Karpas-422 (cell line): ENCODE measurements at regions not wholly inside any gene's neighbourhood (a gene's known extent, or its start where the extent isn't known, plus 50 kb on each side); places are given as distances from the start of the nearest gene placed in this dataset.

ENCODE experiments used
- DNase-seq: peaks from one replicate; pipeline ENCODE4 v3.0.0-alpha.2; 2015
- H2AFZ ChIP-seq: fragments of 200-600 bp; sonication (generic); 2 replicates; pipeline ENCODE4 v1.6.1; 2014; ENCODE audit warnings: antibody characterized with exemption, low read length, mixed read lengths
- H3K27ac ChIP-seq: fragments of 200-600 bp; sonication (generic); 2 replicates; pipeline ENCODE4 v1.5.1; 2014; ENCODE audit warnings: mild to moderate bottlenecking, low read length, moderate library complexity
- H3K27me3 ChIP-seq: fragments of 200-600 bp; sonication (generic); 2 replicates; pipeline ENCODE4 v1.6.1; 2014; ENCODE audit warnings: low read length, mixed read lengths
- H3K36me3 ChIP-seq: fragments of 200-600 bp; sonication (generic); 2 replicates; pipeline ENCODE4 v1.6.1; 2014; ENCODE audit warnings: low read length, mixed read lengths; ENCODE audit not compliant: insufficient read depth
- H3K4me1 ChIP-seq: fragments of 200-600 bp; sonication (generic); 2 replicates; pipeline ENCODE4 v1.6.1; 2014; ENCODE audit warnings: mild to moderate bottlenecking, low read length, mixed read lengths
- H3K4me2 ChIP-seq: fragments of 200-600 bp; sonication (generic); 2 replicates; pipeline ENCODE4 v1.6.1; 2014; ENCODE audit warnings: low read length, low read depth, mild to moderate bottlenecking; ENCODE audit not compliant: poor library complexity, severe bottlenecking
- H3K4me3 ChIP-seq: fragments of 200-600 bp; sonication (generic); 2 replicates; pipeline ENCODE4 v1.5.1; 2014; ENCODE audit warnings: mild to moderate bottlenecking, antibody characterized with exemption, low read length, mixed read lengths
- H3K79me2 ChIP-seq: fragments of 200-600 bp; sonication (generic); 2 replicates; pipeline ENCODE4 v1.6.1; 2014; ENCODE audit warnings: mild to moderate bottlenecking, low read length, mixed read lengths
- H3K9ac ChIP-seq: fragments of 200-600 bp; sonication (generic); 2 replicates; pipeline ENCODE4 v1.6.0; 2014; ENCODE audit warnings: low read length
- H3K9me2 ChIP-seq: fragments of 200-600 bp; sonication (generic), shearing (Covaris generic); replicated peaks from 2 replicates; pipeline ENCODE4 v1.6.0; 2014; ENCODE audit warnings: mild to moderate bottlenecking, low read length, moderate library complexity; ENCODE audit not compliant: insufficient read depth
- H3K9me3 ChIP-seq: fragments of 300-700, 200-600 bp; sonication (generic); 2 replicates; pipeline ENCODE4 v1.6.1; 2014; ENCODE audit warnings: low read length, mixed read lengths
- H4K20me1 ChIP-seq: fragments of 200-600 bp; sonication (generic); 2 replicates; pipeline ENCODE4 v1.6.1; 2014; ENCODE audit warnings: mild to moderate bottlenecking, antibody characterized with exemption, low read length, low read depth; ENCODE audit not compliant: insufficient read depth

DNA sequence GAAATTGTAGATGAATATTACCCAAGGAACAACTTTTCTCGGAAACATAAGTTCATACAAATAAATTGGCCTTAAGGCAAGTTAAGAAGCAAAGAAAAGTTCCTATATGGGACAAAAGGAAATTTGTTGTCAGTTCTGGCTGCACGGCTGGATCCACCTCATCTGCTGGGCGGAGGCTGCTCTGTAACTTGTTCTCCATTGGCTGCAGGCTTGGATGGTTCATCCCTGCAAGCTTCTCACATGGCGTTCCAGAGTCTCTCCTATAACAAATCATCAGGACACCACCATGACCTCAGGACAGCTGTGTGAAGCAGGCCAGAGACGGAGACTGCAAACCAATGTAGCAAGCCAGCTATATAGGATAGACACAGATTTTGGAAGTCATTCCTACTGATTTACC is 81.4 kb upstream of the DAB2 start:
- Histone ChIP-seq H3K9me3 (no peaks in the 10 kb centered on the region), H3K9me2 (no peaks in the 10 kb centered on the region)

DNA sequence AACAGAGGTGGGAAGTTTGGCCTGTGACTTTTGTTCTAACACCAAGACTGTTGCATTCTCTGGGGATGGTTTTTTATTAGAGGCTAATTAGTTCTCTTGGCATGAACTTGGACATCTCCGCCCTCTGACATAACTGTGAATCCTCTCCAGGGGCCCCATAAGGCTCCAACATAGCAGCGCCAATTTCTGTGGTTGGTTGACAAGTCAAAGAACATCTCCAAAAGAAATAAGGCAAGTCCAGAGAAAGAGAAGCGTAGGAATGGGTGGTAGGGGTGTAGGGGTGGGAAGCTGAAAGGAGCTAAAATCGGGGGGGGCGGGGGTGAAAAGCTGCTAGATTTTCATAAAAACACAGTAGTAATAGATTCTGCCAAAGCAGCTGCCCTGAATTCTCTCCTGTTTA is 81.0 kb upstream of the DAB2 start:
- no peaks in the 10 kb centered on the region for H3K9me2 ChIP-seq
- no peaks in the 10 kb centered on the region for H3K9me3 ChIP-seq
- no peak overlapping the region for H3K4me2 ChIP-seq
- no peaks in the 10 kb centered on the region for H4K20me1 ChIP-seq
- no peaks in the 10 kb centered on the region for H3K79me2 ChIP-seq
- no peak overlapping the region for H3K27ac ChIP-seq
- H3K4me1 ChIP-seq = no peaks in the 10 kb centered on the region
- no peak overlapping the region for H2AFZ ChIP-seq
- no peaks in the 10 kb centered on the region for H3K36me3 ChIP-seq
- H3K9ac ChIP-seq = no peak overlapping the region
- no peak for DNase-seq
- H3K27me3 ChIP-seq = no peaks in the 10 kb centered on the region
- H3K4me3 ChIP-seq = no peak overlapping the region

More for the DNA sequence above, 81.4 kb upstream of the DAB2 start:
- no peak overlapping the region for H3K27ac ChIP-seq
- no peak overlapping the region for H3K9ac ChIP-seq
- no peaks in the 10 kb centered on the region for H3K27me3 ChIP-seq
- H3K4me1 ChIP-seq = no peaks in the 10 kb centered on the region
- no peak for DNase-seq
- H3K4me3 ChIP-seq = no peak overlapping the region
- no peaks in the 10 kb centered on the region for H4K20me1 ChIP-seq
- no peak overlapping the region for H2AFZ ChIP-seq
- no peaks in the 10 kb centered on the region for H3K79me2 ChIP-seq
- no peak overlapping the region for H3K4me2 ChIP-seq
- H3K36me3 ChIP-seq = no peaks in the 10 kb centered on the region

DNA sequence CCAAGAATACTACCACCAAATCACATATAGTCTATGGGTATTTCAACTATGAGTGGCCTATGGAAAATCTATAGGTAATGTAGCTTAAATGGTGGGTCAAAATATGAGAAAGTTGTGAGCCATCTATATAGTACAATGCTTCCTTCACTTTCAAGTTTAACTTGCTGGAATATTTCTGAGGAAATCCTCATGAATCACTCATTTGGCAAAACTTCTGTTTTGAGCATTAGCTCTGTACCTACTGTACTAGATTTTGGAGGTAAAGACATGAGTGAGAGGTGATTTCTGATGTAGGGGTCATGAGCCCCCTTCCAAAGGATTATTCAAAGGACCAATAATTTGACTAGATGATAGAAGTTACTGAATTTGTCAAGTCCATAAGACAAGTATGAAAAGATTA is 80.6 kb upstream of the DAB2 start:
- Histone ChIP-seq H3K27me3 (no peaks in the 10 kb centered on the region), H4K20me1 (no peaks in the 10 kb centered on the region), H3K9me2 (no peaks in the 10 kb centered on the region), H3K4me3 (no peak overlapping the region), H3K79me2 (no peaks in the 10 kb centered on the region), H3K9me3 (no peaks in the 10 kb centered on the region), H3K27ac (no peak overlapping the region), H2AFZ (no peak overlapping the region), H3K4me2 (no peak overlapping the region), H3K9ac (no peak overlapping the region), H3K36me3 (no peaks in the 10 kb centered on the region), H3K4me1 (no peaks in the 10 kb centered on the region)
- DNase-seq = peak; percentile 16

DNA sequence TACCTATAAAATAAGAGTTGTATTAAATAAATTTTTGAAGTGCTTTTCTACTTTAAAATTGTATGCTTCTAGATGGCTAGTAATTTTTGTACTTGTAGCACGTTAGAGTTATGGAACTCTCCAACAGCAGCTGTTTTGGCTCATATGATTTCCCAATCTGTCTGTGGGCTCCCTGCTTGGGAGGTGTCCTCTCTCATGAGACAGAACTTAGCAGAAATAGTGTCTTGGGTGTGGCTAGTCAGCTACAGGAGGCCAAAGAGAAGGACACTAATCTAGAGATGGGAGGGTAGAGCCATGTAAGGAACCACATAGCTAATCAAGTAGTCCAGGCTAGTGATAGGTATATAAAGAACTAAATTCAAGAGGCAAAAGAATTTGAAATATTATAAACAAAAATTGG is 78.4 kb upstream of the DAB2 start:
- H3K4me2 ChIP-seq = no peak overlapping the region
- no peaks in the 10 kb centered on the region for H3K79me2 ChIP-seq
- H2AFZ ChIP-seq = no peak overlapping the region
- no peaks in the 10 kb centered on the region for H3K4me1 ChIP-seq
- H3K36me3 ChIP-seq = no peaks in the 10 kb centered on the region
- no peak overlapping the region for H3K27ac ChIP-seq
- H3K4me3 ChIP-seq = no peak overlapping the region
- no peaks in the 10 kb centered on the region for H4K20me1 ChIP-seq
- H3K27me3 ChIP-seq = no peaks in the 10 kb centered on the region
- no peak overlapping the region for H3K9ac ChIP-seq
- H3K9me2 ChIP-seq = no peaks in the 10 kb centered on the region
- no peaks in the 10 kb centered on the region for H3K9me3 ChIP-seq
- no peak for DNase-seq

DNA sequence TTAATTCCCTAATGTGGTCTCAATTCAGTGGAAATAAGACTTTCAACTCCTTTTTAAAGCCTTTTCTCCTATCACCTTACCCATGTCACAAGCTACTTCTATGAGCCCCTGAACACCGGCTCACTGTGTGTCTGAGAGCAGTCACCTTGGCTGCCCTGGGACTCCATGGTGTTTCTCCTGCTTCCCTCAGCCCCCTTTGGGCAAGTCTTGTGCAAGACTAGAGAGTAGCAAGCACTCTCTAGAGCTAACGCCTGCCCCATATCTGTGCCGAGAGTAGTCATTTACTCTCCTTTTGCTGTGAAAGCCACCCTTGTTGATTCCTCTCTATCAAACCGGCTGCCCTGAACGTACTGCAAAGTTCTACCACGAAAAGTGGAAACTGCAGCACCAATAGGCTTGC is 77.9 kb upstream of the DAB2 start:
- Histone ChIP-seq H3K4me2 (no peak overlapping the region), H3K9me2 (no peaks in the 10 kb centered on the region), H3K4me1 (no peaks in the 10 kb centered on the region), H3K36me3 (no peaks in the 10 kb centered on the region), H3K9ac (no peak overlapping the region), H3K79me2 (no peaks in the 10 kb centered on the region), H3K27ac (no peak overlapping the region), H3K4me3 (no peak overlapping the region), H2AFZ (no peak overlapping the region), H3K27me3 (no peaks in the 10 kb centered on the region), H4K20me1 (no peaks in the 10 kb centered on the region), H3K9me3 (no peaks in the 10 kb centered on the region)
- no peak for DNase-seq

DNA sequence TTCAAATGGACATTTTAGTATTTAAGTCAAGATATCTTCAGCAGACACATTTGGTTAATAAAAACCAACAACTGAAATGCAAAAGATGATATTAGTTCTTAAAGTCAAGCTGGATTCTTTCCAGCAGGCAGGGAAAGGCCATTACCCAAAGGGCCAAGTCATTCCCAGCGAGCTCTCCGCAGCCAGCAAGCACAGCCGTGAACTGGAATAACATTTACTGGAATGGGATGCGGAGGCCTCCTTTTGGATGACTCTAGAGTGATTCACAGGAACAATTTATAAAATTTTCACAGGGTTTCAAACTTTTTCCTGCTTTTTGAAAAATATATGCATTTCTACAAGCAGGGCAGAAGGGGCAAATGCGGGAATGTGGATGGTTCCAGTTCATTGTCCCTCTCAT is 76.6 kb upstream of the DAB2 start:
- H3K9me2 ChIP-seq = no peaks in the 10 kb centered on the region
- H3K4me1 ChIP-seq = no peaks in the 10 kb centered on the region
- no peaks in the 10 kb centered on the region for H3K79me2 ChIP-seq
- no peak overlapping the region for H3K4me2 ChIP-seq
- no peaks in the 10 kb centered on the region for H3K27me3 ChIP-seq
- no peaks in the 10 kb centered on the region for H3K36me3 ChIP-seq
- no peak for DNase-seq
- H4K20me1 ChIP-seq = no peaks in the 10 kb centered on the region
- H3K9ac ChIP-seq = no peak overlapping the region
- no peak overlapping the region for H2AFZ ChIP-seq
- H3K9me3 ChIP-seq = no peaks in the 10 kb centered on the region
- H3K27ac ChIP-seq = no peak overlapping the region
- H3K4me3 ChIP-seq = no peak overlapping the region

DNA sequence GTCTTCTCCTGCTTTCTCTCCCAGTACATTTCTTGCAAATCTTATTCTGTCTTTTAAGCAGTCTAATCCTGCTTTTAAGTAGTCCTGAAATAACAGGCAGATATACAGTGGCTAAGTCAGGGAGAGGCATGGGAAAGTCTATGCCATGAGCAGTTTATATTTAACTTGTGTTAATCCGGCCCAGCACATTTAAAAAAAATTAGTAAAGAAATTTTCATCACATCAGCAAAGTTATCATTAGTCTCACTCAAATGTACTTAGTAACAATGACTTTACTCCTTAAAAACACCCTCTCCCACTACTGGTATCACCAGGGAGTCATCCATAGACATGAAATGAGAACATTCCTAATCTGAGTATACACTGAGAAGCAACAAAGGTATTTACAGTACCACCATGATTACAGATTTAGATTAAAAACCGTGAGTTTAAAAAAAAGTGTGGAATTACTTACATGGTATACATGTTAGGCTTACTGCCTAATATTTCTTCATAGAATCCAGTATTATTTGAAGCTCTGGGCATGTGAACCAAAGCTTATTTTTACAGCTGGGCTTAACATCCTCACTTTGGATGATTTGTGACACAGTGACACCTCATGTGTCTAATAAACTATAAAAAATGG is 75.9 kb upstream of the DAB2 start:
- H3K27ac ChIP-seq = no peak overlapping the region
- DNase-seq = peak; percentile 2
- no peaks in the 10 kb centered on the region for H3K9me3 ChIP-seq
- H3K4me3 ChIP-seq = no peak overlapping the region
- H3K27me3 ChIP-seq = no peaks in the 10 kb centered on the region
- H3K79me2 ChIP-seq = no peaks in the 10 kb centered on the region
- H3K9ac ChIP-seq = no peak overlapping the region
- H3K4me1 ChIP-seq = no peaks in the 10 kb centered on the region
- no peaks in the 10 kb centered on the region for H3K36me3 ChIP-seq
- no peak overlapping the region for H2AFZ ChIP-seq
- H3K9me2 ChIP-seq = no peaks in the 10 kb centered on the region
- H3K4me2 ChIP-seq = no peak overlapping the region
- H4K20me1 ChIP-seq = no peaks in the 10 kb centered on the region

DNA sequence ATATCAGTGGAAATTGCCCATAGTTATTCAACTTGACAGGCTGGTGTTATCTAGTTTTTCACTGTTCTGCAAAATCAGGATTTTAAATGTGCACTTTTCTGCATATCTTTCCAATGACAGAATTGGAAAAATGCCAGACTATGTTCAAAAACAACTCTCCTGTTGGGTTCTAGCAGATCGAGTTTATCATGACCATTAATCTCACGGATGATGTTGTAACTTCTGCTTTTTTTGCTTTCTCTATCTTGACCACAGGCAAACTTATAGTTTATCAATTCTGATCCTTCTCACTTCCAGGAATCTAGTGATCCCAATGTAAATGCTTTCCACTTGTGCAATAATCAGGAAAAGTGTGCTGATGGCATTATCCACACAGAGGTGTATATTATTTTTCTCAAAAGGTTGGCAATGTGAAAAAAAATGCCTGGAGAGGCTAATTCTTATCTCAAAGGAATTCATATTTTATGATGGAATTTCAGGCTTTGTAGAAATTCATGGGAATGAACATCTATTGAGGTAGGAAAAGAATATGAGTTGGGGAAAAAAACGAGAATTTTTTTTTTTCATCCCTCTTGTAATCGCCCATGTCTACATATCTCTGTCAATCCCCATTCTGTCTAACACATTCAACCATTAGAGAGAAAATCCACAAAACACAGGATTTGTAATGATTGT is 73.6 kb upstream of the DAB2 start:
- no peaks in the 10 kb centered on the region for H3K79me2 ChIP-seq
- no peak overlapping the region for H2AFZ ChIP-seq
- peak; percentile 19 for DNase-seq
- H3K27ac ChIP-seq = no peak overlapping the region
- H3K4me2 ChIP-seq = no peak overlapping the region
- no peaks in the 10 kb centered on the region for H4K20me1 ChIP-seq
- no peaks in the 10 kb centered on the region for H3K4me1 ChIP-seq
- H3K9me3 ChIP-seq = no peaks in the 10 kb centered on the region
- H3K36me3 ChIP-seq = no peaks in the 10 kb centered on the region
- H3K9ac ChIP-seq = no peak overlapping the region
- H3K27me3 ChIP-seq = no peaks in the 10 kb centered on the region
- H3K4me3 ChIP-seq = no peak overlapping the region
- H3K9me2 ChIP-seq = no peaks in the 10 kb centered on the region
